HG02870 (cell line): ENCODE measurements at regions not wholly inside any gene's neighbourhood (a gene's known extent, or its start where the extent isn't known, plus 50 kb on each side); places are given as distances from the start of the nearest gene placed in this dataset.
"Not testable (repeated sequence)": the region's sequence is repeated elsewhere in the genome, so short reads cannot be mapped to it uniquely, and the experiment has no call there.

Experiments
- ATAC-seq: cut with Tn5 transposase; IDR thresholded peaks from one replicate; pipeline ENCODE4 v1.9.1; 2021; ENCODE audit warnings: mild to moderate bottlenecking, moderate library complexity; ENCODE audit not compliant: unreplicated experiment

DNA sequence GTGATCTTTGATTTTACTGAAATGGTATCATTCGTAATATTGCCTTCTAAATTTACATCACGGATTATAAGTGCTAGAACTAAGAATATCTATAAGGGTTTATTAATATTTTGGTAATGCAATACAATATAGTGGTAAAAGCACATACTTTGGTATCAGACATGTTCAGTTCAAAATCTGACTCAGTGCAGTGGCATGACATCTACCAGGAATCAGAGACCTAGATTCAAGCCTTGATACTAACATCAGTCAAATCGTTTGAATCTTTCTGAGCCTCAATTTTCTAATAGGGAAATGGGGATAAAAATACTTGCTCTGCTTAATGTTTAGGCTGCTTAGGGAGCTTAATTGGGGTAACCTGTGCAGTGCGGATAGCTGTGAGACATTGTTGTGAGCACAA is 488.0 kb downstream of the BCKDHB start:
- no peak for ATAC-seq

DNA sequence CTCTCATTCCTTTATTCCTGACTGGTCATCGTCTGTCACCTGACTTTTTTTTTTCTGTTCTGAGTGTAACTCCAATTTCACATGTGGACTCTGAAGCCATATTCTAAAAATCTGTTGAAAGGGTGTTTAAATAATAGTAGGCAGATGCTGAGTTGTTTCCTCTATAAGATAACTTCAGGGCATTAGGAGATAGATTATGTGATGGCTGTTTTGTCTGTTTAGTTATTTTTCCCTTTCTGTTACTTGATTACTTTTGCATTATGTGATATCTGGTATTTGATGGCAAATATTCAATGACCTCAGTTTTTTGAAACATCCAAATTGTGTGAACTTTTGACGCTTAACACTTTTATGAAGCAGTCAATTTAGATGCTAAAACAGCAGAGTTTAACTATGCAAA is 486.0 kb downstream of the BCKDHB start:
- ATAC-seq = no peak

DNA sequence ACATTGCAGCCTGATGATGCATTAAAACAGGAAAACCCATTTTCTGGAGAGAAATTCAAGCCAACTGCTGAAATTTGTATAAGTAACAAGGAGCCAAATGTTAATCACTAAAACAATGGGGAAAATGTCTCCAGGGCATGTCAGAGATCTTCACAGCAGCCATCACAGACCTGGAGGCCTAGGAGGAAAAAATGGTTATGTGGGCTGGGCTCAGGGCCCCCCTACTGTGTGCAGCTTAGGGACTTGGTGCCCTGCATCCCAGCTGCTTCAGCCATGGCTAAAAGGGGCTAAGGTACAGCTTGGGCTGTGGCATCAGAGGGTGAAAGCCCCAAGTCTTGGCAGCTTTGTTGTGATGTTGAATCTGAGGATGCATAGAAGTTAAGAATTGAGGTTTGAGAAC is 479.8 kb downstream of the BCKDHB start:
- ATAC-seq = no peak

DNA sequence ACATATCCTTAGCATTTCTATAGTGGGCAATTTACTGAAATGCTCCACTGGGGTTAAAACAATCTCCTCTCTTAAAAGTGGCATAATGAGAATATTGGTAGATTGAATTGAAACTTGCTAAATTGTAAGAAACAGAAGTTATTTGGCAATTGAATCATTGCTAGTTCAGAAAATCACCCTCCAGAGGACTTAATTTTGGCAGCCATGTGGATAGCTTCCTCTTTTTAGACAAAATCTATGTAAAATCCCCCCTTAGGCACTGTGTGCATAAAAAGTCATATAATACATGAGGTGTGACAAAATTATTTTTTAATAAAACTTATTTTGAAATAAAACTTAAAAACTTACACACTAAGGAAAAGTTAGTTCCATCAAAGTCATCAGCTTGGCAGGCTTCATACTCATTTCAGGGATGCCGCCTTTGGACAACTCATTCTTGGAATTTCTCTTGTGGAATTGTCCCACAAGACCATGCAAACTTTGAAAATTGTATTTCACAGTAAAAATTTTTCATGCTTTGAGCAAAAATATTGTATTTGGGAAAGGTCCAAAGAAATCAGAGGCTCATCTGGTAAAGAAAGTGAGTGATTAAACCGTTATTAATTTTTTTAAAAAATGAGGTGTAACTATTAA is 473.0 kb downstream of the BCKDHB start:
- no peak for ATAC-seq

DNA sequence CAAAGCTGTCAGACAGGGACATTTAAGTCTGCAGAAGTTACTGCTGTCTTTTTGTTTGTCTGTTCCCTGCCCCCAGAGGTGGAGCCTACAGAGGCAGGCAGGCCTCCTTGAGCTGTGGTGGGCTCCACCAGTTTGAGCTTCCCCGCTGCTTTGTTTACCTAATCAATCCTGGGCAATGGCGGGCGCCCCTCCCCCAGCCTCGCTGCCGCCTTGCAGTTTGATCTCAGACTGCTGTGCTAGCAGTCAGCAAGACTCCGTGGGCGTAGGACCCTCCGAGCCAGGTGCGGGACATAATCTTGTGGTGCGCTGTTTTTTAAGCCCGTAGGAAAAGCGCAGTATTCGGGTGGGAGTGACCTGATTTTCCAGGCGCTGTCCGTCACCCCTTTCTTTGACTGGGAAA is 466.8 kb downstream of the BCKDHB start:
- not testable (repeated sequence) for ATAC-seq

DNA sequence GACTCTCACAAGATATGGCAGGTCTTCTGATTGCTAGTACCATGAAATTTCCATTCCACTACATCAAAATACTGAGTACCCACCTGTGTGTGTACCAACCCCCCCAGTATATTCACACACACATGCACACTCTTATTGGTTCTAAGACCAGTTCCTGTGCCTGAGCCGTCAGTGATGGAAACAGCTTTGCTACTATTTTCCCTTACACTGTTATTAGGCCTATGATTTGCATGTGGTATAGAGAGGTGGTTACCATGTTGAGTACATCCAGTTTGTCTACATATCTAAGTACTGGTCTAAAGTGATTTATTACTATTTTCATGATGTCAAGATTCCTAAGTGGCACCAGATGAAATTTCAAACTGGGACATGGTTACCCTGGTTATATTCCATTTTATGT is 459.9 kb downstream of the BCKDHB start:
- peak; percentile 76 for ATAC-seq

DNA sequence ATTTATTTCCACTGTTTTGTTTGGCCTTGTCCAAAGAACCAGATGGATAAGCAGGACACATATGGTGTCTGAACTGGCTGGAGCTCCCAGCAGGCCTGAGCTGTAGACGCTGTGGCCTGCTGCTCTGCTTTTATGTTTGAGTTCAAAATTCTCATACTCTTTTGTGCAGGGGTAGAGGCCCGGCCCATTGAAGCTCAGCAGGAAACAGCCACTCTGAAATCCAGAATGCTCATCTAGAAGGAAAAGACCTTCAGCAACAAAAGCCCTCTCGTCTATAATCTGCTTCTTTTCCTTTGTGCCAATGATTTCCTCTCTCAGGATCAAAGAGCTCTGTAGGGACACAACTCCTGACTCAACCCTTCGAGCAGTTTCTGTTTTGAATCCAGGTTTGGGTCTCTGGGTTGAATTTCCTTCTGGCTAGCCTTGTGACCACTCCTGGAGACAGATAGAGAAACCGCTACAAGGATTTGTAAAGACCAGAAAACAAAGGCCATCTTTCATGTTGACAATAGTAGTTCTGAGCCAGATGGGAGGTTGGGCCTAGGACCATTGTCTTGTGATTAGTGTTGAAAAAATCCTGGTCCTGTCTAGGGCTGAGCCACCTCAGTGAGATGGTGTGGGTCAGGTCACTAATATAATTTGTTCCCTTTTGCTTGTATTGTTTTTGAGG is 446.7 kb downstream of the BCKDHB start:
- ATAC-seq = no peak

DNA sequence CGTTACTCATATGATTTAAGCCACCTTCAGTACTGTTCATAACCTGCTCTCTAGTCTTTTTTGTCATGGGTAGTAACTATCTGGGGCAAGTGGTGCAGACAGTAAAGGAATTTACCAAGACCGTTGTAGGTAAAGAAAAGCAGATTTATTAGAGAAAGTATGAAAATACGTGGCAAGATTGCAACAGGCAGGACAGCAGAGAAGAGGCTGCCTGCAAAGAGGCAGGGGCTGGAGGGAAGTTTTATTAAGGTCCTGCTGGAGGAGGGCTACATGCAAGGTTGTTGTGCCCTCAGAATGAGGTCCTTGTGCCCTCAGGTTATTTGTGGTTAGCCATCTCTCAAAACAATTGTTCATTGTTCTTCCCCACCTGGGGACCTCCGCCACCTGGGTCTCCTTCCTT is 444.3 kb downstream of the BCKDHB start:
- no peak for ATAC-seq

DNA sequence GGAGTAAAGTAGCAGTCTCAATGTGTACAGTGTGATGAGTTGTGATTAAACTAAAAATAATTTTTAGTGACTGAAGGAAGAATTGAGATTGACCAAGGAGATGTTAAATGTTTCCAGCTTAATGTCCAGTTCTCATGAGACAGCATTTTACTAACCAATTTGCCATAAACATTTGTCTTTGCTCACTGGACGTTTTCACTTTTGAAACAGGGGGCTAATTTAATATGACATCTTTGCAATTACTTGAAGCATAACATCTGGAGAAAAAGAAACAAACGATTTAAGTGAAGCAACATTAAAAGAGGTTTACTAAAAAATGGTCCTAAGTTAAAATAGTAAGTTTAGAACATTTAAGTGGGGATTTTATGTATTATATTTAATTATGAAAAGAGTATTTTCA is 443.8 kb downstream of the BCKDHB start:
- ATAC-seq = no peak

DNA sequence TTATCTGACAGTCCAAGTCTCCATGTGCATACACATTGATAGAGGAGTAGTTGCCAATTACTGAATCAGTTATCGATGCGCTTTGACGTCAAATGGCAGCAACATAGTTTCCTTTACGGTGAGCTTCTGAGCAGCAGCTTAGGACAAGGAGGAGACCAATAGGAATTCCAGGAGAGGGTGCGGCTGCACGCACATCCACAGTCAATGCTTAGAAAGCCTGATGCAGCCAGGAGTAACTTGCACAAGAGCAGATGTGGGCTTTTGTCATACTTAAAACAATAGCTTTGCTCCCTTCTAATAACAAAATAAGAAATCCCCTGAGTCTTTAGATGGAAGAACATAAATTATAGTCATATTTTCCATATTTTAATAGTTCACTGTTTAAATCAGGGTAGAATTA is 442.1 kb downstream of the BCKDHB start:
- ATAC-seq = no peak

DNA sequence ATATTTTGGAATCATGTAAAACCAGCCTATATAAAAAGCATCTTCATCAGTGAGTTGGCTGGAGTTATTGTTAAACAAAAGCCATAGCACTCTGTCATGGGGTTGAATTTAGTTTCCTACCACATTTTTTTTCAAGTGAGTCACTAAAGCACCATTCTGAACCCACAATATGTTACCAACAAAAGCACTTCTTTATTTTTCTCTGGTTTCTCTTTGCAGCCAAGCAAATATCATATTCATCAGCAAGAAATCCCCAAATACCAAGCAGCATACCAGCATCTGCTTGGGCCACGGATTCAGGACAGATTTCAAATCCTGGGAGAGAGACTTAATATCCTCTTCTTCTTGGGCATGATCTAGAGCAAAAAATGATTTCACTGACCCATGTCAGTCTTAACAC is 441.4 kb downstream of the BCKDHB start:
- ATAC-seq = peak; percentile 41

DNA sequence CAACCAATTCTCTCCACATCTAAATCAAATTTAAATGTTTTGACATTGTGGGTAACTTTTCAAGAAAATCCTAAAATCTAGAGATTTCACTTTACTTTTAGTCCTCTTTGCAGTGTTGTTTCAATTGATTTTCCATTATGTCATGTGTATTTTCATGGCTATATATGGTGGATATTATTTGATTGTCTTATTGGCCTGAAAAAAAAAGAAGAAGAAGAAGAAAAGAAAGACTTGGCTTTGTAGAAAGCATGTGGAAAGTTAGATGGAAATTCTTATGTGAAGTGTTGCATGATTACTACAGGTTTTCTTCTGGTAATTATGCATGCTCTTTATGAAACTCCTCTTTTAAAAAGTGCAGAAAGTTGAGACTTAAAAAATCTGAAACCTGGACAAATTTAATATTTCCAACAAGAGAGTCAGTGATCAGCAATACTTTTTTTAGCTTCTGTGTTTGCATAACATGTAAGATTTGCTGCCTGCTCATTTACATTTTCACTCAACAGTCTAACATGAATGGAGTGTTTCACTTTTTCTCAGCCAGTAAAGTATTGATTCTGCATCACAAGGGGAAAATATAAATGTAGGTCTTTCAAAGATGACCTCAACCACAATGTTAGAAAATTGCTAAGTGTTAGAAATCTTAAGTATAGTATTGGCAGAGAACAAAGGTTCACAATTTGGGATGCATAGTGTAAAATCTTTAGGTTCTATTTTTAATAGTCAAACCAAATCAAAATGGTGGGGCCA is 438.7 kb downstream of the BCKDHB start:
- no peak for ATAC-seq

DNA sequence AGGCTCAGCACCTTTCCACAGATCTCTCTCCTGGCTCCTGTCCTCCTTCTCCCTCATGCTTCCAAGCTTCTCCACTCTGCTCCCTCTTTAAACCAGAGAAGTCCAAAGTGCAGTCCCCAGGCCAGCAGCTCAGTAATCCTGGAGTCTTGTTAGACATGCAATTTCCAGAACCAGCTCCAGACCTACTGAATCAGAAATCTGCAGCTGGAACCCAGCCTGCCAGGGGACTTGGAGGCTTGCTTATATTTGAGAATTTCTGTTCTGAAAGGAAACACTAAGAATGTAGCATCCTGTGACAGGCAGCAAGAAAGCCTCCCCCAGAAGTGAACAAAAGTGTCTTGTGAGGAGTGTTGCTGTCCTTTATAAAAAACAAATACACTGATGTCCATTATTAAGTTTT is 438.1 kb downstream of the BCKDHB start:
- no peak for ATAC-seq

DNA sequence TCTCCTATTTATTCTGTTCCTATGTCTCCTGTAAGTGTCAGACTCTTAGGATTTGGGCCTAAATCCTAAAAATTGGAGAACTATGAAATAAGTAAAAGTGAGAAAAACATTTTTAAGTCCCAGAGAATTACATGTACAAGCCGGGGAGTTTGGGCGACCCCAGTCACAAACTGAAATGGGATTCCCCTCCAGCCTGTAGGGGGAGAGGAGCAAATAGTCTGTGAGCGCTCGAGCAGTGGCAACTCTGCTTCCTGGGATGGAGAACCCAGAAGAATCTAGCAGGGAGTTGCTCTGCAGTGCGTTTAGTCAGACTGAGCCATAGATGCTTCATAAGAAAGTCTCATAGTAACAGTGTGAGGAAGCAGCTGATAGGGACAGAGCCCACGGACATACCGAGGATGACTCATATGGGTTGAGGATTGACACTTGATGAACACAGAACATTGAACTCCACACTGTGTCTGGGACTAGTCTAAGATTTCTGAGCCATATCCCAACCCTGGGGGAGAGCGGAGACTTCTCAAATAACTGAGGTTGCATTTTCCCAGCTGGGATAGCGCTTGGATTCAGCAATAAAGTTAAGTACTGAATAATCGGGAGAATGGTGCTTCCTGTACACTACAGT is 437.2 kb downstream of the BCKDHB start:
- ATAC-seq = peak; percentile 43

DNA sequence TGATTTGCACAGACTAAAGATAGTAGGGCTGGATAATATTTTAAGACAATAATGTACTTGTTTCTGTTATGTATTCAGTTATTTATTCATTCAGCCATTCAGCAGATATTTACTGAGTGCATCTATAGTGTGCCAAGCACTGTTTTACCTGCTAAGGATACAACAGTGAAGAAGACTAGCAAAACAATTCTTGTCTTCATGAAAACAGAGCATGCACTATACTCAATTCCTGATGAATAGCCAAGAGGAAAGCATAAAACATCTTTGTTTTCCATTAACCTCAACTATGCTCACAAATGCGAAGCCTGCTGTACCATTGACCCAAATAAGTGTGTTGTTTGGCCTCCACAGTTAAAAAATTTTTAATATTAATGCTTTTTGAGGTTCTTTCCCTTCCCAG is 436.7 kb downstream of the BCKDHB start:
- no peak for ATAC-seq

DNA sequence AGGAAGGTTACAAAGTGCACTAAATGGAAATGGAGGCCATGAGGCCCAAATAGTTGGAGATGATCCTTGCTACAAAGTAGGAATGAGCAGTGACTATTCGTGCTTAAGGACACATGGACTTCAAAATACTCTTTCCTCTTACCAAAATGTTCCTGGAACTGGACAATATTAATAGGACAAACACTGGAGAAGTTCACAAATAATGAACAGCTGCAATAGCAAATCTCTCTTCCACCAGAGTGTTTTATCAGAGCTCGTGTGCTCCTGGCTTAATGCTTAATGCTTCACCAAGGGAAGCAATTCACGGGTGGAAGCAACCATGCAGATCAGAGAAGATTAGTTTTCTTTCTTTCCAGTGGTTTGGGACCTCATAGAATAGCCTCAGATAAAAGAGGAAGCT is 435.4 kb downstream of the BCKDHB start:
- no peak for ATAC-seq

DNA sequence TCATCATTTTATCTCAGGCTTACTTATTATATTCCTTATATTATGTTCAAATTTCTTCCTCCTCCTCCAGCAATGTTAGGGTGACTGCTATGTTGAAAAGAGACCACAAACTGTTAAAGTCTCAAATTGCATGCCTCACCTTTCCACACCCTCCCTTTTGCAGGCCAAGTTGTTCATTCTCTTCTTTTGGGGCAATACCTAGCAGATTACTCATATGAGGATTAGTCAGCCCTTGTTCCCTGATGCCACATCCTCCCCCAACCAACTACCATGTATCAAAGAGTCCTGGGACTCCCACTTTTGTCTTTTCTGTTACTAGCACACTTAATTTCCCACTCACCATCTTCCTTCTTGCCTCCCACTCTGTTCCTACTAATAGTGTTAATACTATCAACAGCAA is 434.7 kb downstream of the BCKDHB start:
- ATAC-seq = no peak

DNA sequence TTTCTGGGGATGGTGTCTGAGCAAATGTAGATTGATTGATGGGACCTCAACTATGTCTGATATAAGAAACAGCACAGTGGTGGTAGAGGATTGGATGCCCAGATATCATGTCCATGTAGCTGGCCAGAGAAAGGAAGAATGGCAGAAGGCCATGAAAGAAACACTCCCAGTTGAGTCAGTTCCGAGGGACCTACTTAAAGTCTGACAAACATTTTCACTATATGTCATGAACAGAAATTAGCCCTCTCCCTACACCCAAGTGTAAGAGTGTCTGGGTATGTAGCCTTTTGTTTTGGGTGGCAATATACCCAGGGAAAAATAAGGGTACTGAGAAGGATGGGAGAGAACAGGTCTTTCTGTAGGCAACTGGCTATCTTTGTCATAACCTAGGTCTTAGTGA is 434.2 kb downstream of the BCKDHB start:
- no peak for ATAC-seq

DNA sequence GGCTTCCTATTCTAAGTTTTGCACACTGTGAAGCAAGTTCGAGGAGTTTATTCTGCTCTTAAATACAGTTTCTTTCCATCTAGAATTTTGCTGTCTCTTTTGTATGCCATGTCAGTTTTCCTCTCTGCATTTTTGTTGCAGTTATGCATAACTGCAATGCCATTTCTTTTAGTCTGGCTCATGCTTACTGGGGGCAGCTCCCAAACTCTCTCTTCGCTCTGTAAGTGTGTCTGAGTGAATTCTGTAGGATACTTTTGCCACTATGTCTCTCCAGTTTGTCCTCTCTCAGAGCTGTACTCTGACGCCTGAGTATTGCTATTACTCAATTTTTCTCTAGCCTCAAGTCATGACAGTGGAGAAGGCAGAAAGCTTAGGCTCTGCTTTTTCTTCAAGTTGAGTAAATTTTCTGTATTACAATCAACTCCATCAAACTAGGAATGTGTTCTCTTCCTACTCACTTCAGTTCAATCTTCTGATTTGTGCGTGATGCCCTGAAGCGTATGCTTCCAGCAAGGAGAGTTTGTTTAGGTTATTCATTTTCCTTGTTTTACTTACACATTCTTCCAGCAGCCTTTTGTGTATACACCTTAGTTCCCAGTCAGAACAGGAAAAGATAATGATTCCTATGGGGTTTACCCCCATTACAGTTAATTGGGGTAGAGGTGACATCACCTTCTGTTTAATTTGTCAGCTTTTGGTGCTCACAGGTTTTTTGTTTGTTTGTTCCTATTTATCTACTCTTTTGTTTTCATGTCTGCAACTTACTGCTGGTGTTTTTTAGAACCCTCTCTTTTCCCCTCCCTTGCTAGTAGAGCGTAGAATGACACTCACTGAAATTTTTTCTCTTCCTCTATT is 430.9 kb downstream of the BCKDHB start:
- no peak for ATAC-seq

DNA sequence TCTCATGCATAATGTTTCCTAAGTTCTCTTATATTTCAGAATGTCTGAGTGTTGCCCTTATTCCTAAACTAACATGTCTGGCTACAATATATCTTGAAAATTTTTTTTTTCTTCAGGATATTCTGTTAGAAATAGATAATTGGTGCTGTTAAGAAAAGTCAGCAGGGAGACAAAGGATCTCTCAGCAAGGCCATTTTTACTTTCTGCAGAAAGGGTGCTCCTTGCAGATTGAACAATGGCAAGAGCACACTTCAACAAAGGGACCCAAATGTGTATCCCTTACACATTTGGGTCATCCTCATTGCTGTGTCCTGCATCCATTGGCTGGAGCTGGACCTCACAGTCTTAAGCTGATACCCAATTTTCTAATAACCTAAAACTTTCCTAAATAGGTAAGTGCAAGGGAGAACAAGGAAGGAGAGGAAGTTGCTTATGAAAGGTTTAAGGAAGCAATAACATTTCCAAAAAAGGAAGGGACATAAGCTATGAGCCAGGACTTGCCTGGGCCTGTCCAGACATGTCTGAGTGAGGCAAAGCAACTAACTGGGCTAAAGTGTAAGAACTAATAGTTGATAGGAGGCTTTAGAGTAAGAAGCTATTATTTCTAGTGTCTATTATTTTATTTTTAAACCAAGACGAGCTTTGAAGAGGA is 429.6 kb downstream of the BCKDHB start:
- no peak for ATAC-seq
